ENCODE measurements at regions not wholly inside any gene's neighbourhood (a gene's known extent, or its start where the extent isn't known, plus 50 kb on each side); places are given as distances from the start of the nearest gene placed in this dataset.

- intact Hi-C loops (cut with micrococcal nuclease), result no loop called here
- Mint-ChIP-seq H3K27me3 (ENCODE audit: insufficient read depth) (no peaks in the 10 kb centered on the region), H3K4me3 (no peak overlapping the region), H3K9me3 (peaks cover 13% of the 10 kb centered on the region), H3K36me3 (ENCODE audit: low read depth) (no peaks in the 10 kb centered on the region), H3K27ac (no peak overlapping the region), H3K4me1 (ENCODE audit: low read depth) (no peaks in the 10 kb centered on the region)
- DNase-seq (ENCODE audit: low spot score), result no peak
These were observed 761.8 kb upstream of the ZNF608 start for GRCh38 chr5:125508225-125508624.

GRCh38 chr5:125510651-125511050, 764.2 kb upstream of the ZNF608 start:
- Mint-ChIP-seq H3K36me3 (ENCODE audit: low read depth) (no peaks in the 10 kb centered on the region), H3K4me3 (no peak overlapping the region), H3K4me1 (ENCODE audit: low read depth) (no peaks in the 10 kb centered on the region), H3K9me3 (peaks cover 9% of the 10 kb centered on the region), H3K27ac (no peak overlapping the region), H3K27me3 (ENCODE audit: insufficient read depth) (no peaks in the 10 kb centered on the region)
- DNase-seq (ENCODE audit: low spot score), result no peak
- intact Hi-C loops (cut with micrococcal nuclease), result no loop called here

GRCh38 chr5:125517973-125518550, 771.6 kb upstream of the ZNF608 start:
- Mint-ChIP-seq H3K9me3 (peaks cover 3% of the 10 kb centered on the region), H3K4me3 (no peak overlapping the region), H3K27me3 (ENCODE audit: insufficient read depth) (no peaks in the 10 kb centered on the region), H3K4me1 (ENCODE audit: low read depth) (no peaks in the 10 kb centered on the region), H3K27ac (no peak overlapping the region), H3K36me3 (ENCODE audit: low read depth) (no peaks in the 10 kb centered on the region)
- no peak for DNase-seq (ENCODE audit: low spot score)
- intact Hi-C loops (cut with micrococcal nuclease), result no loop called here

- Mint-ChIP-seq H3K36me3 (ENCODE audit: low read depth) (no peaks in the 10 kb centered on the region), H3K4me1 (ENCODE audit: low read depth) (no peaks in the 10 kb centered on the region), H3K27ac (no peak overlapping the region), H3K4me3 (no peak overlapping the region), H3K9me3 (peaks cover 3% of the 10 kb centered on the region), H3K27me3 (ENCODE audit: insufficient read depth) (no peaks in the 10 kb centered on the region)
- no peak for DNase-seq (ENCODE audit: low spot score)
- intact Hi-C loops (cut with micrococcal nuclease), result no loop called here
These were observed 774.9 kb upstream of the ZNF608 start for GRCh38 chr5:125521289-125521688.

GRCh38 chr5:125525356-125525755, 778.9 kb upstream of the ZNF608 start:
- Mint-ChIP-seq H3K36me3 (ENCODE audit: low read depth) (no peaks in the 10 kb centered on the region), H3K27me3 (ENCODE audit: insufficient read depth) (no peaks in the 10 kb centered on the region), H3K27ac (no peak overlapping the region), H3K4me1 (ENCODE audit: low read depth) (no peaks in the 10 kb centered on the region), H3K4me3 (no peak overlapping the region), H3K9me3 (no peaks in the 10 kb centered on the region)
- intact Hi-C loops (cut with micrococcal nuclease), result no loop called here
- DNase-seq (ENCODE audit: low spot score), result no peak

GRCh38 chr5:125526966-125527365, 780.5 kb upstream of the ZNF608 start:
- intact Hi-C loops (cut with micrococcal nuclease), result no loop called here
- no peak overlapping the region for H3K4me3 Mint-ChIP-seq
- H3K27me3 Mint-ChIP-seq (ENCODE audit: insufficient read depth), result no peaks in the 10 kb centered on the region

GRCh38 chr5:125528881-125529280, 782.4 kb upstream of the ZNF608 start:
- no peaks in the 10 kb centered on the region for H3K27me3 Mint-ChIP-seq (ENCODE audit: insufficient read depth)
- H3K9me3 Mint-ChIP-seq, result no peaks in the 10 kb centered on the region
- no peaks in the 10 kb centered on the region for H3K36me3 Mint-ChIP-seq (ENCODE audit: low read depth)
- H3K4me3 Mint-ChIP-seq, result no peak overlapping the region
- H3K4me1 Mint-ChIP-seq (ENCODE audit: low read depth), result no peaks in the 10 kb centered on the region
- intact Hi-C loops (cut with micrococcal nuclease), result no loop called here
- H3K27ac Mint-ChIP-seq, result no peak overlapping the region
- DNase-seq (ENCODE audit: low spot score), result no peak

More at GRCh38 chr5:125526966-125527365, 780.5 kb upstream of the ZNF608 start:
- Mint-ChIP-seq H3K27ac (no peak overlapping the region), H3K4me1 (ENCODE audit: low read depth) (no peaks in the 10 kb centered on the region), H3K9me3 (no peaks in the 10 kb centered on the region), H3K36me3 (ENCODE audit: low read depth) (no peaks in the 10 kb centered on the region)
- DNase-seq (ENCODE audit: low spot score), result no peak

GRCh38 chr5:125530833-125531615, 784.6 kb upstream of the ZNF608 start:
- DNase-seq (ENCODE audit: low spot score), result no peak
- H3K27ac Mint-ChIP-seq, result no peak overlapping the region
- intact Hi-C loops (cut with micrococcal nuclease), result no loop called here
- H3K4me3 Mint-ChIP-seq, result no peak overlapping the region
- no peaks in the 10 kb centered on the region for H3K36me3 Mint-ChIP-seq (ENCODE audit: low read depth)
- no peaks in the 10 kb centered on the region for H3K27me3 Mint-ChIP-seq (ENCODE audit: insufficient read depth)
- H3K9me3 Mint-ChIP-seq, result peaks cover 4% of the 10 kb centered on the region
- no peaks in the 10 kb centered on the region for H3K4me1 Mint-ChIP-seq (ENCODE audit: low read depth)

- Mint-ChIP-seq H3K27ac (no peak overlapping the region), H3K9me3 (peaks cover 29% of the 10 kb centered on the region), H3K36me3 (ENCODE audit: low read depth) (no peaks in the 10 kb centered on the region), H3K27me3 (ENCODE audit: insufficient read depth) (no peaks in the 10 kb centered on the region), H3K4me1 (ENCODE audit: low read depth) (no peaks in the 10 kb centered on the region), H3K4me3 (no peak overlapping the region)
- intact Hi-C loops (cut with micrococcal nuclease), result no loop called here
- no peak for DNase-seq (ENCODE audit: low spot score)
These were observed 789.7 kb upstream of the ZNF608 start for GRCh38 chr5:125536095-125536494.

GRCh38 chr5:125536582-125536981, 790.1 kb upstream of the ZNF608 start:
- Mint-ChIP-seq H3K9me3 (peaks cover 29% of the 10 kb centered on the region), H3K27me3 (ENCODE audit: insufficient read depth) (no peaks in the 10 kb centered on the region), H3K4me1 (ENCODE audit: low read depth) (no peaks in the 10 kb centered on the region), H3K4me3 (no peak overlapping the region), H3K36me3 (ENCODE audit: low read depth) (no peaks in the 10 kb centered on the region), H3K27ac (no peak overlapping the region)
- no peak for DNase-seq (ENCODE audit: low spot score)
- intact Hi-C loops (cut with micrococcal nuclease), result no loop called here

GRCh38 chr5:125537661-125538060, 791.2 kb upstream of the ZNF608 start:
- no peak overlapping the region for H3K27ac Mint-ChIP-seq
- no peaks in the 10 kb centered on the region for H3K4me1 Mint-ChIP-seq (ENCODE audit: low read depth)
- intact Hi-C loops (cut with micrococcal nuclease), result no loop called here
- no peaks in the 10 kb centered on the region for H3K27me3 Mint-ChIP-seq (ENCODE audit: insufficient read depth)
- DNase-seq (ENCODE audit: low spot score), result no peak
- no peaks in the 10 kb centered on the region for H3K36me3 Mint-ChIP-seq (ENCODE audit: low read depth)
- H3K9me3 Mint-ChIP-seq, result peaks cover 29% of the 10 kb centered on the region
- H3K4me3 Mint-ChIP-seq, result no peak overlapping the region

GRCh38 chr5:125538469-125538868, 792.0 kb upstream of the ZNF608 start:
- Mint-ChIP-seq H3K36me3 (ENCODE audit: low read depth) (no peaks in the 10 kb centered on the region), H3K4me3 (no peak overlapping the region), H3K27me3 (ENCODE audit: insufficient read depth) (no peaks in the 10 kb centered on the region), H3K27ac (no peak overlapping the region), H3K4me1 (ENCODE audit: low read depth) (no peaks in the 10 kb centered on the region), H3K9me3 (peaks cover 29% of the 10 kb centered on the region)
- intact Hi-C loops (cut with micrococcal nuclease), result no loop called here
- DNase-seq (ENCODE audit: low spot score), result no peak

GRCh38 chr5:125541085-125541484, 794.6 kb upstream of the ZNF608 start:
- no peak for DNase-seq (ENCODE audit: low spot score)
- Mint-ChIP-seq H3K4me3 (no peak overlapping the region), H3K9me3 (peaks cover 24% of the 10 kb centered on the region), H3K4me1 (ENCODE audit: low read depth) (no peaks in the 10 kb centered on the region), H3K27ac (no peak overlapping the region), H3K27me3 (ENCODE audit: insufficient read depth) (no peaks in the 10 kb centered on the region), H3K36me3 (ENCODE audit: low read depth) (no peaks in the 10 kb centered on the region)
- intact Hi-C loops (cut with micrococcal nuclease), result no loop called here

Data from activated T-helper 1 cell treated with anti-CD3 and anti-CD28 coated beads, Interleukin-12 subunit alpha, Interleukin-12 subunit beta, Interleukin-2, Interleukin-4 antibody, amounts not matched to agents 30 ng/mL and 10 ng/mL and 1 ng/mL, durations not matched to agents 14 hours and 24 hours and 36 hours (primary cell).